NCI-H2081 treated with DMSO at 0.1 percent for 48 hours (cell line): ENCODE measurements at regions not wholly inside any gene's neighbourhood (a gene's known extent, or its start where the extent isn't known, plus 50 kb on each side); places are given as distances from the start of the nearest gene placed in this dataset.
"Not testable (repeated sequence)": the region's sequence is repeated elsewhere in the genome, so short reads cannot be mapped to it uniquely, and the experiment has no call there.

Experiments
- DNase-seq: peaks from one replicate; lab custom pipeline; 2025; lab: John Stamatoyannopoulos, UW

- DNase-seq, result no peak
Observed at GRCh38 chr5:162796507-162796906, 640.9 kb upstream of the CCNG1 start.

- no peak for DNase-seq
Observed at GRCh38 chr5:162800301-162800700, 637.1 kb upstream of the CCNG1 start.

GRCh38 chr5:162801235-162801634 is 636.2 kb upstream of the CCNG1 start:
- DNase-seq, result no peak

- no peak for DNase-seq
Observed at GRCh38 chr5:162806195-162806594, 631.2 kb upstream of the CCNG1 start.

GRCh38 chr5:162811071-162811470 is 626.3 kb upstream of the CCNG1 start:
- no peak for DNase-seq

- DNase-seq, result no peak
Observed at GRCh38 chr5:162816816-162817215, 620.6 kb upstream of the CCNG1 start.

- no peak for DNase-seq
Observed at GRCh38 chr5:162817364-162817763, 620.0 kb upstream of the CCNG1 start.

- DNase-seq, result not testable (repeated sequence)
Observed at GRCh38 chr5:162821664-162822063, 615.7 kb upstream of the CCNG1 start.

- no peak for DNase-seq
Observed at GRCh38 chr5:162824360-162824759, 613.0 kb upstream of the CCNG1 start.

GRCh38 chr5:162837155-162837554 is 600.2 kb upstream of the CCNG1 start:
- no peak for DNase-seq

- DNase-seq, result no peak
Observed at GRCh38 chr5:162842727-162843126, 594.7 kb upstream of the CCNG1 start.

- no peak for DNase-seq
Observed at GRCh38 chr5:162852134-162852533, 585.3 kb upstream of the CCNG1 start.

- DNase-seq, result no peak
Observed at GRCh38 chr5:162858770-162859169, 578.6 kb upstream of the CCNG1 start.

- DNase-seq, result no peak
Observed at GRCh38 chr5:162870966-162871365, 566.4 kb upstream of the CCNG1 start.

GRCh38 chr5:162882629-162883028 is 554.8 kb upstream of the CCNG1 start:
- no peak for DNase-seq

GRCh38 chr5:162886717-162887116 is 550.7 kb upstream of the CCNG1 start:
- no peak for DNase-seq

- DNase-seq, result no peak
Observed at GRCh38 chr5:162888268-162888667, 549.1 kb upstream of the CCNG1 start.

- no peak for DNase-seq
Observed at GRCh38 chr5:162911873-162912272, 525.5 kb upstream of the CCNG1 start.

- no peak for DNase-seq
Observed at GRCh38 chr5:162916368-162916767, 521.0 kb upstream of the CCNG1 start.

- no peak for DNase-seq
Observed at GRCh38 chr5:162929104-162929503, 508.3 kb upstream of the CCNG1 start.

GRCh38 chr5:162931501-162931900 is 505.9 kb upstream of the CCNG1 start:
- DNase-seq, result no peak

GRCh38 chr5:162939991-162940390 is 497.4 kb upstream of the CCNG1 start:
- DNase-seq, result no peak

- DNase-seq, result no peak
Observed at GRCh38 chr5:162948677-162949076, 488.7 kb upstream of the CCNG1 start.

GRCh38 chr5:162956570-162956969 is 480.8 kb upstream of the CCNG1 start:
- DNase-seq, result no peak

GRCh38 chr5:162964144-162964543 is 473.3 kb upstream of the CCNG1 start:
- DNase-seq, result not testable (repeated sequence)
